Transverse colon (tissue), 4 donors: ENCODE measurements at regions not wholly inside any gene's neighbourhood (a gene's known extent, or its start where the extent isn't known, plus 50 kb on each side); places are given as distances from the start of the nearest gene placed in this dataset.

ENCODE experiments used
- DNase-seq: peaks from one replicate; pipeline ENCODE4 v3.0.0-alpha.2; 2019
- H3K27ac ChIP-seq, 4 donors: fragments of 200-600 bp; sonication (generic); 2 replicates each; pipeline ENCODE4 v1.5.1; 2016 to 2018; ENCODE audit warnings: inconsistent platforms in 4 of 4
- H3K27me3 ChIP-seq: fragments of 200-600 bp; sonication (generic); 2 replicates; pipeline ENCODE4 v1.5.1; 2017; ENCODE audit warnings: inconsistent platforms
- H3K36me3 ChIP-seq, 4 donors: fragments of 200-600 bp; sonication (generic); 2 replicates each; pipeline ENCODE4 v1.5.1; 2017 to 2019; ENCODE audit warnings: inconsistent platforms in 4 of 4
- H3K4me1 ChIP-seq, 4 donors: fragments of 200-600 bp; sonication (generic); 2 replicates each; pipeline ENCODE4 v1.5.1; 2017 to 2020; ENCODE audit warnings: inconsistent platforms in 4 of 4
- H3K4me3 ChIP-seq, 4 donors: fragments of 200-600 bp; sonication (generic); 1 replicate in 1 of 4; 2 replicates in 3 of 4; pipeline versions ENCODE4 v1.5.1 to v1.6.1; 2017 to 2019; ENCODE audit warnings: inconsistent platforms in 4 of 4
- H3K9me3 ChIP-seq, 2 donors: fragments of 200-600 bp; sonication (generic); 2 replicates each; pipeline ENCODE4 v1.5.1; 2017 to 2019; ENCODE audit warnings: inconsistent platforms in 2 of 2
- EP300 ChIP-seq: sonication (generic); formaldehyde crosslinking; IDR thresholded peaks from one replicate; pipeline ENCODE4 v1.6.1; 2017; ENCODE audit warnings: antibody characterized with exemption, low read depth
- POLR2A ChIP-seq: fragments of 450-650 bp; IDR thresholded peaks from one replicate; pipeline ENCODE4 v1.6.1; 2016; ENCODE audit warnings: antibody characterized with exemption, mild to moderate bottlenecking, moderate library complexity
- POLR2AphosphoS5 ChIP-seq, 3 donors: sonication (generic); formaldehyde crosslinking; IDR thresholded peaks; one replicate each; pipeline ENCODE4 v1.6.1; 2016; ENCODE audit warnings: antibody characterized with exemption in 3 of 3
- WGBS, 2 donors: methylation state at CpG; one replicate each; pipeline ENCODE4 v1.1.5; 2018; ENCODE audit warnings: low coverage in 1 of 2; 5-methylcytosine and 5-hydroxymethylcytosine counted together
- in situ Hi-C, 4 donors: fragments of 200-750 bp; cut with MboI; loops; one replicate each; pipeline versions ENCODE4 v1.15.0 to v1.15.1; 2017; ENCODE audit warnings: low sequenced_read_pairs in 3 of 4, low pct_ligation_motif_present in 1 of 4, low pct_unique_long_range_greater_than_20kb in 1 of 4
- intact Hi-C: fragments of 100-400 bp; cut with DNase I; formaldehyde crosslinking; loops from one replicate; pipeline ENCODE4 v1.15.1; 2023; ENCODE audit warnings: low total_unique reads
- TF ChIP-seq, protein P1 (sequence below), 5 experiments: fragments of 200-600 bp in 3 of 5; fragments of 450-650 bp in 2 of 5; sonication (generic) in 3 of 5; IDR thresholded peaks; 1 replicate in 2 of 5; 2 replicates in 3 of 5; pipeline ENCODE4 v1.5.1; 2016 to 2017; ENCODE audit warnings: antibody characterized with exemption in 5 of 5, inconsistent platforms in 3 of 5, mild to moderate bottlenecking in 2 of 5, moderate library complexity in 1 of 5

- H3K4me1 ChIP-seq: peaks cover 0 to 19% (median 1%) of the 10 kb centered on the region in 4 donors
- intact Hi-C loops (no loop called here), in situ Hi-C loops (no loop called here)
- H3K36me3 ChIP-seq: no peaks in the 10 kb centered on the region
- WGBS, 2 donors: 90 to 93% methylated on average over 2 of the region's 2 CpGs
- no peak overlapping the region for H3K27ac ChIP-seq
- TF ChIP-seq POLR2AphosphoS5 (IDR thresholded peaks at IDR 0.05): no peak
- TF ChIP-seq, protein P1, sequence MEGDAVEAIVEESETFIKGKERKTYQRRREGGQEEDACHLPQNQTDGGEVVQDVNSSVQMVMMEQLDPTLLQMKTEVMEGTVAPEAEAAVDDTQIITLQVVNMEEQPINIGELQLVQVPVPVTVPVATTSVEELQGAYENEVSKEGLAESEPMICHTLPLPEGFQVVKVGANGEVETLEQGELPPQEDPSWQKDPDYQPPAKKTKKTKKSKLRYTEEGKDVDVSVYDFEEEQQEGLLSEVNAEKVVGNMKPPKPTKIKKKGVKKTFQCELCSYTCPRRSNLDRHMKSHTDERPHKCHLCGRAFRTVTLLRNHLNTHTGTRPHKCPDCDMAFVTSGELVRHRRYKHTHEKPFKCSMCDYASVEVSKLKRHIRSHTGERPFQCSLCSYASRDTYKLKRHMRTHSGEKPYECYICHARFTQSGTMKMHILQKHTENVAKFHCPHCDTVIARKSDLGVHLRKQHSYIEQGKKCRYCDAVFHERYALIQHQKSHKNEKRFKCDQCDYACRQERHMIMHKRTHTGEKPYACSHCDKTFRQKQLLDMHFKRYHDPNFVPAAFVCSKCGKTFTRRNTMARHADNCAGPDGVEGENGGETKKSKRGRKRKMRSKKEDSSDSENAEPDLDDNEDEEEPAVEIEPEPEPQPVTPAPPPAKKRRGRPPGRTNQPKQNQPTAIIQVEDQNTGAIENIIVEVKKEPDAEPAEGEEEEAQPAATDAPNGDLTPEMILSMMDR (IDR thresholded peaks at IDR 0.05): no peak
- no peak for TF ChIP-seq EP300
- TF ChIP-seq POLR2A: no peak
- DNase-seq: no peak
- no peaks in the 10 kb centered on the region for H3K9me3 ChIP-seq
- no peak overlapping the region for H3K4me3 ChIP-seq
- H3K27me3 ChIP-seq: no peaks in the 10 kb centered on the region
These were observed 106.8 kb downstream of the HNRNPLL start for GRCh38 chr2:38495880-38496279.

- WGBS, 2 donors: 62 to 76% methylated on average over 4 to 5 of the region's 5 CpGs
- Histone ChIP-seq H3K9me3 (no peaks in the 10 kb centered on the region), H3K4me1 (peaks cover 0 to 16% (median 0%) of the 10 kb centered on the region in 4 donors), H3K36me3 (no peaks in the 10 kb centered on the region), H3K27me3 (no peaks in the 10 kb centered on the region), H3K4me3 (no peak overlapping the region), H3K27ac (no peak overlapping the region)
- intact Hi-C loops (no loop called here), in situ Hi-C loops (no loop called here)
- DNase-seq: no peak
- TF ChIP-seq POLR2A: no peak
- no peak for TF ChIP-seq EP300
These were observed 108.3 kb downstream of the HNRNPLL start for GRCh38 chr2:38494394-38494793.

DNA sequence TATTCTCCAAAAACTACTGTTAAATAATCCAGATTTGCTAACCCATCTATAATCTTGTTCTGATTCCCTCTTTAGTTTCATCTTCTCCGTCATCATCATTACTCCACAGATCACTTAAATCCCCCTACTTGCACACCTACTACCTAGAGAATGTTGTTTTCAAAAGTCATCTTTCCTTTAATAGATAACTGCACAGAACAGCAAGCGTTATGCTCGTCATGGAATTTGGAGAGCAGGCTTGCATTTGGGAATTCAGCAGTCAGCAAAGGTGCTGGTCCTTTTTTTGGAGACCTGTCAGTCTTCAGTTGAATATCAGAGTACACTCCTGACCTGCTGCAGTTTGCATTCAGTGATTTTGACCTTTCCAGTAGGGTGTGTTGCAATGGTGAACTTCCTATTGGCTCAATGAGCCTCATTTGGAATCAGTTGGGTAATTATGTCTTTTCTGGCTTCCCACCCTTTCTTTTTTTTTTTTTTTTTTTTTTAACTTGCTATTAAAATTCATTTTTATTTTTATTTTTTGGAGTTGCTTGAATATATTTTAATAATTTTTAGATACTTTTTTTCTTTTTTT lies 110.6 kb downstream of the HNRNPLL start:
- H3K4me1 ChIP-seq: peaks cover 0 to 2% (median 0%) of the 10 kb centered on the region in 4 donors
- in situ Hi-C loops: no loop called here
- H3K4me3 ChIP-seq: no peak overlapping the region
- H3K27me3 ChIP-seq: no peaks in the 10 kb centered on the region
- no peaks in the 10 kb centered on the region for H3K36me3 ChIP-seq
- 70 to 96% methylated on average over 1 to 3 of the region's 3 CpGs for WGBS, 2 donors
- intact Hi-C loops: no loop called here
- no peaks in the 10 kb centered on the region for H3K9me3 ChIP-seq
- no peak for DNase-seq
- TF ChIP-seq, protein P1 (IDR thresholded peaks at IDR 0.05): no peak
- TF ChIP-seq POLR2A: no peak
- TF ChIP-seq EP300: no peak
- TF ChIP-seq POLR2AphosphoS5 (IDR thresholded peaks at IDR 0.05): no peak
- no peak overlapping the region for H3K27ac ChIP-seq

DNA sequence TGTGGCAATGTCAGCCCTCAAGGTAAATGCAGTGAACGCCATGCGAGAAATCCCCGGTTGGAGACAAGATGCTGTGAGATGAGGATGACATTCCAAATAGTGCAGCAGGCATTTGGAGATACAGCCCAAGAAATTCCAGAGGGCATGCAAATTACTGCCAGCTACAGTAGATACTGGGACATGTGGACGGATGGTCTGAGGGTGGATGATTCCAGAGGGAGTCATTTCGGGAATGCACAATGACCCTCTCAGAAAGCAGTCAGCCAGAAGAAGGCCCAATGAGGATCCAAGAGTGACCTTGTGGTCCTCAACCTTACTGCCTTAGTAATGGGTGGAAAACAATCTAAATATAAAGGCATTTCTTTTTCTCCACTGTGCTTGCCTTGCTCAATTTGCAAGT lies 111.3 kb downstream of the HNRNPLL start:
- TF ChIP-seq POLR2A: no peak
- TF ChIP-seq, protein P1 (IDR thresholded peaks at IDR 0.05): no peak
- no peak for TF ChIP-seq POLR2AphosphoS5 (IDR thresholded peaks at IDR 0.05)
- no peak for TF ChIP-seq EP300
- Histone ChIP-seq H3K4me1 (no peaks in the 10 kb centered on the region), H3K36me3 (no peaks in the 10 kb centered on the region), H3K27ac (no peak overlapping the region), H3K4me3 (no peak overlapping the region), H3K9me3 (no peaks in the 10 kb centered on the region), H3K27me3 (no peaks in the 10 kb centered on the region)
- WGBS, 2 donors: 94 to 97% methylated on average over 5 of the region's 5 CpGs
- in situ Hi-C loops (no loop called here), intact Hi-C loops (no loop called here)
- no peak for DNase-seq

- no peak overlapping the region for H3K27ac ChIP-seq
- no peaks in the 10 kb centered on the region for H3K4me1 ChIP-seq
- no peaks in the 10 kb centered on the region for H3K9me3 ChIP-seq
- no peak for DNase-seq
- H3K36me3 ChIP-seq: no peaks in the 10 kb centered on the region
- no peak for TF ChIP-seq EP300
- TF ChIP-seq, protein P1 (IDR thresholded peaks at IDR 0.05): no peak
- TF ChIP-seq POLR2A: no peak
- no peak for TF ChIP-seq POLR2AphosphoS5 (IDR thresholded peaks at IDR 0.05)
- in situ Hi-C loops: no loop called here
- no peak overlapping the region for H3K4me3 ChIP-seq
- intact Hi-C loops: no loop called here
- H3K27me3 ChIP-seq: no peaks in the 10 kb centered on the region
These were observed 112.8 kb upstream of the ATL2 start for GRCh38 chr2:38489846-38490245.
